Right lobe of liver (tissue), 4 donors: ENCODE measurements at regions not wholly inside any gene's neighbourhood (a gene's known extent, or its start where the extent isn't known, plus 50 kb on each side); places are given as distances from the start of the nearest gene placed in this dataset.

Experiments
- CTCF ChIP-seq, 4 donors: fragments of 200-600 bp in 3 of 4; fragments of 450-650 bp in 1 of 4; IDR thresholded peaks; one replicate each; pipeline versions ENCODE4 v1.5.1 to v1.8.0; 2016 to 2022; ENCODE audit warnings: antibody characterized with exemption in 4 of 4, mild to moderate bottlenecking in 2 of 4
- POLR2A ChIP-seq: fragments of 450-650 bp; IDR thresholded peaks from one replicate; pipeline ENCODE4 v1.6.1; 2017; ENCODE audit warnings: antibody characterized with exemption, mild to moderate bottlenecking
- donor health status: DM: no; HTN: no; CAD: no.
- donor health status: DM: no; HTN: no; CAD: no.
- donor health status: DM: no; HTN: yes; CAD: no.

GRCh38 chr9:134566196-134566847 is 75.3 kb upstream of the COL5A1 start:
- TF ChIP-seq CTCF (IDR thresholded peaks at IDR 0.05), result no peak
- no peak for TF ChIP-seq POLR2A
